WERI-Rb-1 (cell line): ENCODE measurements at regions not wholly inside any gene's neighbourhood (a gene's known extent, or its start where the extent isn't known, plus 50 kb on each side); places are given as distances from the start of the nearest gene placed in this dataset.

Experiments used
- DNase-seq: peaks from one replicate; pipeline ENCODE4 v3.0.0-alpha.2; 2020
- H3K27ac ChIP-seq: fragments of 250-450 bp; sonication (Bioruptor Pico); 2 replicates; pipeline ENCODE4 v1.5.1; 2020; ENCODE audit warnings: mild to moderate bottlenecking, moderate library complexity
- H3K27me3 ChIP-seq: fragments of 250-450 bp; sonication (Bioruptor Pico); 2 replicates; pipeline ENCODE4 v1.5.1; 2021; ENCODE audit warnings: mild to moderate bottlenecking, low read depth, moderate library complexity; ENCODE audit not compliant: insufficient read depth, severe bottlenecking
- H3K36me3 ChIP-seq: fragments of 250-450 bp; sonication (Bioruptor Pico); 2 replicates; pipeline ENCODE4 v1.5.1; 2020; ENCODE audit warnings: mild to moderate bottlenecking, moderate library complexity
- H3K4me3 ChIP-seq: 2 replicates; pipeline ENCODE4 v1.5.1; 2011; ENCODE audit warnings: low read depth, mild to moderate bottlenecking, control low read depth, low read length
- H3K9me3 ChIP-seq: fragments of 250-450 bp; sonication (Bioruptor Pico); 2 replicates; pipeline ENCODE4 v1.5.1; 2021; ENCODE audit warnings: mild to moderate bottlenecking, moderate library complexity; ENCODE audit not compliant: severe bottlenecking
- CTCF ChIP-seq: IDR thresholded peaks from 2 replicates; pipeline ENCODE4 v1.5.1; 2011; ENCODE audit warnings: low read depth, mild to moderate bottlenecking, control low read depth, inconsistent platforms, low read length

- no peak overlapping the region for H3K4me3 ChIP-seq
- no peak overlapping the region for H3K27ac ChIP-seq
- TF ChIP-seq CTCF: no peak
- no peaks in the 10 kb centered on the region for H3K36me3 ChIP-seq
- H3K9me3 ChIP-seq: no peaks in the 10 kb centered on the region
- no peaks in the 10 kb centered on the region for H3K27me3 ChIP-seq
- no peak for DNase-seq
These were observed 141.0 kb upstream of the KCTD1 start for GRCh38 chr18:26689226-26689879.

DNA sequence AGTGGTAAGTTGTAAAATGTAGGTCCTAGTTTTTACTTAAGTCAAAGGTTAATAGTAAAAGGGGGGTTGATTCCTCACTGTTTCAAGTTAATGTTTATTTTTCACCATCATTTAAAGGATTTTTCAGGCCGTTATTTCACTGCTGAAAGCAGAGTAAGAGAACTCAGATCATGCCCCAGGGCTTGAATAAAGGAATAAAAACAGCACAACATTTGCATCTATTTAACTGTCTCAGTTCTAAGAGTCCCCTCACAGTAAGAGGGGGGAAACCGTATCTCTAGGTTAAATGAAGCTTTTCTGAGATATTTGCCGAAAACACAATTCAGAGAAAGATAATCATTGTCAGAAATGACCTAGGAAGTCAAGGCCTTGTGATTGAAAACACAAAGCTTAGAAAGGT lies 138.2 kb upstream of the KCTD1 start:
- Histone ChIP-seq H3K36me3 (no peaks in the 10 kb centered on the region), H3K9me3 (no peaks in the 10 kb centered on the region), H3K4me3 (no peak overlapping the region), H3K27me3 (no peaks in the 10 kb centered on the region), H3K27ac (no peak overlapping the region)
- DNase-seq: no peak
- no peak for TF ChIP-seq CTCF

GRCh38 chr18:26685438-26686157 lies 137.2 kb upstream of the KCTD1 start:
- Histone ChIP-seq H3K36me3 (no peaks in the 10 kb centered on the region), H3K4me3 (no peak overlapping the region), H3K27me3 (no peaks in the 10 kb centered on the region), H3K27ac (no peak overlapping the region), H3K9me3 (no peaks in the 10 kb centered on the region)
- DNase-seq: no peak
- TF ChIP-seq CTCF: no peak

DNA sequence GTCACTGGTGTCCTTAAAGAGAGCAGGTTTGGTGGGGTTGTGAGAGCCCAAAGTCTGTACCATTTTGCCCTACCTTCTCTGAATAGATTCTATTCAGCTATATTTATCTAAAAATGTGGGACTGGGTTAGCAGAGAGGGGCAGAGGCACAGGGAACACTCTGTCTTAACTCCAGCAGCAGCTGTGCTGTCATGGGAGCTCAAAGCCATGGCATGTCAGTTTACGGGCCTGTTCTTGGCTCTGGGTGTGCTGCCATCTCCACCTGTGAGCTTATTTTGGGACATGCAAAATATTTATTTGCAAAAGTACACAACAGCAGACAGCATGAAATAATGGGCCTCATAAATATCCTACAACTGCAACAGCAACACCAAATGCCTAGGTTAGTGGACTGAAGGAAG lies 129.6 kb upstream of the KCTD1 start:
- H3K9me3 ChIP-seq: no peaks in the 10 kb centered on the region
- TF ChIP-seq CTCF: no peak
- no peaks in the 10 kb centered on the region for H3K27me3 ChIP-seq
- no peak overlapping the region for H3K27ac ChIP-seq
- no peaks in the 10 kb centered on the region for H3K36me3 ChIP-seq
- DNase-seq: no peak
- H3K4me3 ChIP-seq: no peak overlapping the region

- H3K27ac ChIP-seq: no peak overlapping the region
- DNase-seq: no peak
- no peaks in the 10 kb centered on the region for H3K27me3 ChIP-seq
- H3K4me3 ChIP-seq: no peak overlapping the region
- no peaks in the 10 kb centered on the region for H3K9me3 ChIP-seq
- no peaks in the 10 kb centered on the region for H3K36me3 ChIP-seq
- no peak for TF ChIP-seq CTCF
These were observed 118.7 kb upstream of the KCTD1 start for GRCh38 chr18:26667046-26667445.

- no peak for DNase-seq
- no peak for TF ChIP-seq CTCF
- Histone ChIP-seq H3K9me3 (no peaks in the 10 kb centered on the region), H3K27ac (no peak overlapping the region), H3K4me3 (no peak overlapping the region), H3K36me3 (no peaks in the 10 kb centered on the region), H3K27me3 (no peaks in the 10 kb centered on the region)
These were observed 114.6 kb upstream of the KCTD1 start for GRCh38 chr18:26662996-26663395.
